ENCODE measurements at regions not wholly inside any gene's neighbourhood (a gene's known extent, or its start where the extent isn't known, plus 50 kb on each side); places are given as distances from the start of the nearest gene placed in this dataset.

DNA sequence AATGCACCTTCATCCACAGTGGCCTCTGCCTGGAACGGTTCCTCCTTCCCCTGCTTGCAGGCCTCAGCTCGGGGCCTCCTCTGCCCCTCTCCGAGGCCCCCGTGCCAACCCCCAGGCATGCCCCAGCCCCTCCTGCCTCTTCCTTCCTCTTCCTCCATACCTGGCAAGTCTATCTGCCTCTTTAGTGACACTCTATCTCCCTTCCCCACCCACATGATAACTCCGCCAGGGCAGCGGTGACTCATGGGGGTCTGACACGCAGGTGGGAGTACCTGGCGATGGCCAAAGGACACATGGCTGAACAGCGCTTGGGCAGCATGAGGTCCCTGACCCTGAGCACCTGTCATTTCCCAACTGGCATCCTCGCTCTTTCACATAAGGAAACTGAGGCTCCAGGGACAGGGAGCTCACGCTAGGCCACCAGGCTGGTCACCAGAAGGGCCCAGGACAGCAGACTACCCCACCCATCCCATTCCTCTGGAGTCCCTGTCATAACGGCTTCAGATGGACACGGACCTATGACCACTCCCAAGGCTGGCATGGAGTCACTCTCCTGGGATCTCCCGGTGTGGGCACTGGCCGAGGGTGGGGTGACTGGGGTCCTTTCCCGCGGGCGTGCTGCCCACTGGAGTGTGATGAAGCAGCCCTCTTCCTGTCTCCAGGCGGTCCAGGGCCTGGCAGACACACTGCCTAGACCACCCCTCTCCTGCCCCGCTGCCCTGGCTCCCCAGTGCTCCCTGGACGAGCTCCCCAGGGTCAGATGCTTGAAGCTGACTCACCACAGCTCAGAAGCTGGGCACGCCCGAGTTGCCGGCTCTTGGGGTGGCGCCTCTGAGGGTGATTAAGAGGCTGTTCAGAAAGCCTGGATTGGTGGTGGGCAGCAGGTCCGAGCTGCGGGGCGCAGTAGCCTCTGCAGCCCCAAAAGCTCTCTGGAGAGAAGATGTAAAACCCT is 100.6 kb downstream of the ENGASE start:
- peak; percentile 75 for ATAC-seq
- no peak for TF ChIP-seq ZBTB33 (IDR thresholded peaks at IDR 0.05; ENCODE audit: extremely low read depth, insufficient replicate concordance, low read length)
- TF ChIP-seq YY1 (IDR thresholded peaks at IDR 0.05; ENCODE audit: extremely low read depth, insufficient replicate concordance, low read depth, low read length) = no peak
- TF ChIP-seq POLR2AphosphoS5 (IDR thresholded peaks at IDR 0.05; ENCODE audit: low read depth, low read length) = no peak
- no peak for TF ChIP-seq RAD21 (IDR thresholded peaks at IDR 0.05; ENCODE audit: low read depth)
- no peak for TF ChIP-seq ZFX (IDR thresholded peaks at IDR 0.05)
- no peaks in the 10 kb centered on the region for H3K79me2 ChIP-seq (ENCODE audit: insufficient read depth, low read length)
- ChIA-PET POLR2A (no interaction called here), RAD21 (ENCODE audit: low non-redundant PET in 1 of 2, low total read pairs in 2 of 2, uncharacterized antibody in 2 of 2, unreplicated experiment in 2 of 2) (no interaction called here), CTCF (interaction anchor here (1.1 kb wide), 1 partner anchor 218 kb away, joined by 3 read pairs; no protein-coding TSS in a partner anchor)
- H3K27me3 ChIP-seq (ENCODE audit: insufficient read depth, low read length) = peaks cover 30% of the 10 kb centered on the region; the same call in 1 of the 2 replicates
- DNase-seq (ENCODE audit: low read depth, low spot score) = no peak
- H3K4me2 ChIP-seq (ENCODE audit: low read length) = peak overlapping the region; percentile 67
- no peaks in the 10 kb centered on the region for H4K20me1 ChIP-seq (ENCODE audit: insufficient read depth)
- H3K9me2 ChIP-seq (ENCODE audit: insufficient read depth) = no peaks in the 10 kb centered on the region
- H3K27ac ChIP-seq (ENCODE audit: low read depth, low read length) = no peak overlapping the region
- no TSS peak for BruUV-seq (replicated peaks)
- H3K9ac ChIP-seq (ENCODE audit: low read length) = no peak overlapping the region
- H2AFZ ChIP-seq (ENCODE audit: low read depth, low read length, poor library complexity, severe bottlenecking) = no peak overlapping the region
- H3K4me3 ChIP-seq (replicated peaks in 1 of 2; ENCODE audit: low read depth in 1 of 2, low read length in 2 of 2) = peak overlapping the region in 1 of 2 experiments; percentile 21; a peak in 1 of 4 replicates
- H3K36me3 ChIP-seq (ENCODE audit: control insufficient read depth in 1 of 2, insufficient read depth in 2 of 2, low read length in 2 of 2) = no peaks in the 10 kb centered on the region
- no peaks in the 10 kb centered on the region for H3K9me3 ChIP-seq (ENCODE audit: control insufficient read depth in 1 of 2, insufficient read depth in 1 of 2, low read depth in 1 of 2, low read length in 2 of 2)
- H3K4me1 ChIP-seq (ENCODE audit: control insufficient read depth in 1 of 2, insufficient read depth in 2 of 2, low read length in 2 of 2) = peaks cover 5 to 24% of the 10 kb centered on the region in 2 experiments; a peak in 3 of 4 replicates
- intact Hi-C loops (cut with micrococcal nuclease) = loop anchor here (5.0 kb wide), 1 partner anchor 88 kb away; no protein-coding TSS in a partner anchor
